GM18502 (cell line): ENCODE measurements at regions not wholly inside any gene's neighbourhood (a gene's known extent, or its start where the extent isn't known, plus 50 kb on each side); places are given as distances from the start of the nearest gene placed in this dataset.

Experiments used
- ATAC-seq: cut with Tn5 transposase; IDR thresholded peaks from one replicate; pipeline ENCODE4 v1.9.1; 2021; ENCODE audit warnings: mild to moderate bottlenecking; ENCODE audit not compliant: unreplicated experiment, poor library complexity

DNA sequence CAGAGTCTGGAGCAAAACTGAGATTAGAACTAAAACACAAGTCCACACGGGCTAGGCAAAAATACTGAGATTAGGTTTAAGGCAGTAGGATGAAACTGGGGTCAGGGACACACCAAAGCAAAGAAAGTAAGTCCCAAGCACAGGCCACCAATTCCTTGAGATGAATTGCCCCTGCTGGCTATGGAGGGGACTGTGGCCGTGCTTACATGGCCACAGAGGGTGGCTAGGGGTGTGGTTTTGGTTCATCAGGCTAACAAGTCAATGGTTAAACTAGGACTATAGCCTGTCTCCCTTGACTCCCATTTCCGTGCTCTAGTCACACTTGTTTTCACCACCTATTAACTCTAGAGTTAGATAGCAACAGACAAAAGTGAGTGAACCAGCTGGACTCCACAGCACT, 394.8 kb downstream of the PBX1 start:
- ATAC-seq: no peak

DNA sequence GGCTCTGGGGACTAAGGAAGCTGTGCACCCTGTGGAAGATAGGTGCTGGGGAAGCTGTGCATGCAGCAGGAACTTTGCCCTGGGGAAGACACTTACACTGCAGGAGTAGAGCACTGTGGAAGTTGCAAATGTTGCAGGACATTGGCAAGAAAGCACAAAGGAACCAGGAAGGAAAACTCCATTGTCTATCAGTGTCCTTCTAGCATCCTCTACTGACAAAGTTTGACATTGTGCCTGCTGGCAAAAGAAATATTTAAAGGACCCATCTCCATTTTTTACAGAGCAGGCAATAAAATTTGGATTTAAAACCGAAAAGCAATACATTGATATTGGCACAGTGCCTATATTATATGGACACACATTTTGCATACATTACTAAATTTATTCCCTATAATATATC, 394.1 kb downstream of the PBX1 start:
- ATAC-seq: no peak

DNA sequence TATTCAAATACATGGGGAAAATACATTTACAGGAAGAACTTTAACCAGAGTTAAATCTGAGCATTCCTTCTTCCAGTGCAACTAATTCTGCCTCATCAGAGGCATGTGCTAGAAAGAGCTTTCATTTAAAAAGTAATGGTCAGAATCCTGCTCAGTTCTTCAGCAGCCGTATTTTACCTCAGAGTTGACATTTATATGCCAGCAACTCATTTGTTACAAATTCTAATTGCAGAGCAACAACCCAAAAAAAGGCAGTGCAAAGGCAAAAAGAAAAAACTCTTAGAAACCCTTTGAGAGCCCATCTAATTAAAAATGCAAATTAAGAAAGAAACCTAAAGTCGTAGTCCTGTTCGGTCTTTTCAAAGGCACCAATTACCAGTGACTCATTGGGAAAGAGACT, 392.5 kb downstream of the PBX1 start:
- ATAC-seq: no peak

DNA sequence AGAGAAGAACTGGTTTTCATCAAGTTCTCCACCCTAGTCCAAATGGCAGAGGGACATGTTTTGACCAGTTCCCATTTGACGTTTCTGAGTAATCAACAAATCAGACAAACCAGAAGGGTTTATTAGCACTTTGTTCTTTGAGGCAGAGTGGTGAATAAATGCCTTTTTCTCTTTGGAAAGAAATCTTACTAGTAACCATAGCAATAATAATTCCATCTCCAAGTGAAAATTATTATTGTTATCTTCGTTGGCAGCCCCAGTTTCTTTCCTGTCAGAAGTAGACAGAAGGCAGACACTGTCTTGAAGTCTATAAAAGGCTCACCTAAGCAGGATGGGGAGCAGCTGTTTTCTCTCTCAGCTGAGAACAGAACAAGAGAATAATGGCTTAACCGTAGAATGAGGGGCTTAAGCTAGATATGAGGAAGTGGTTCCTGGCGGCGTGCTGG, 391.6 kb downstream of the PBX1 start:
- no peak for ATAC-seq

DNA sequence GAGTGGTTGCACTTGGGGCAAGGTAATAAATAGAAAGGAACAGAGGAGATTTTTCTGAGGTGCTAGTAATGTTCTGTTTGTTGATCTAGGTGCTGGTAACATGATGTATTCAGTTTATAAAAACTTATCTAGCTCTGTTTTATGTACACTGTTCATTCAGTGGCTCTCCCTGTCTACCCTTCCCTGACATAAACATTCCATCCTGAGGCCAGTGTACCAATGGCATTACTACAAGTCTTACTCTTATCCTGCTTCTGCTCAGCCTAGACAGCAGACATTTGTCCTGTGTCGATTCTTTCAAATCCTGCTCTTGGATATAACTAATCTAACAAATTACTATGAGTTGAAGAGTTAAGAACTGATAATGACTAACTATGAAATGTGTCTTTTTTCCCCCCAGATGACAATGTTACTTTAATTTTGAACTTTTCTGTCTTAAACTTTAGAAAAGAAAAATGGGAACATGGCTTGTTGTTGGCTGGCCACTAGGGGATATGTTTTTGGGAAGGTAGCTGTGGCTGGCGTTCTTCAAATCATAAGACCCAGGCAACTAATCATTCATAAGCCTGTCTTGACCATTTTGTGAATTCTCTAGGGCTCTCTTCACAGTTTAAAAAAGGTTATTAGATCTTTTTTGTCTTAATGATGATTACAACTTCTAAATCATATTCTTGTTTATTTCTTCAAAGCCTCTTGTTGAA, 390.9 kb downstream of the PBX1 start:
- no peak for ATAC-seq

DNA sequence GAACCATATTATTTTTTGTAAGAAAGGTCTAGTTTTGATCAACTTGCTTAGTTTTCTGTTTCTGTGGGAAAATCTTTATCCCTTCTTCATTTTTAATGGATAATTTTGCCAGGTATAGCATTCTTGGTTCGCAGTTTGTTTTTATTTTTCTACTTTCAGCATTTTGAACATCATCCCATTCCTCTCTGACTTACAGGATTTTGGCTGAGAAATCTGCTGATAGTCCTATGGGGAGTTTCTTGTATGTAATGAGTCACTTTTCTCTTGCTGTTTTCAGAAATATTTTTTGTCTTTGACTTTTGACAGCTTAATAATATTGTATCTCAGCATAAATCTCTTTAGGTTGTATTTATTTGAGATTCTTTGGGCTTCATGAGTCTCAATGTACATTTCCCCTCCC, 389.1 kb downstream of the PBX1 start:
- no peak for ATAC-seq

DNA sequence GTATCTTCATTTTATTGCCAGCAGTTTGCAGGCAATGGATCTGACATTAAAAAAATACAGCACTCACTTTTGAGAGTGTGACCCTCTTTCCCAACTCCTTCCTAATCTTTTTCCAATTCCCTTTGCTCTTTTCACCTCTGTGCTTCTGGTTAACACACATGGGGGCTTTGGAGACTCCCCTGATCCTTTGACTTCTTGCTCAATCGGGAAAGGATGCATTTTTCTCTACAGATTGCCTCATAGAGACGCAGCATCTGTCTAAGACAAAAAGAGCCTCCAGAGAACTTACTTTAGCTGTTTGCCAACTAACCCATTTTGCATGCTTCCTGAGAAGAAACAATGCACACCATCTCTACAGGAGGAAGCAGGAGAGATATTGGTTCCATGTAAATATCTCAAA, 378.3 kb downstream of the PBX1 start:
- no peak for ATAC-seq

DNA sequence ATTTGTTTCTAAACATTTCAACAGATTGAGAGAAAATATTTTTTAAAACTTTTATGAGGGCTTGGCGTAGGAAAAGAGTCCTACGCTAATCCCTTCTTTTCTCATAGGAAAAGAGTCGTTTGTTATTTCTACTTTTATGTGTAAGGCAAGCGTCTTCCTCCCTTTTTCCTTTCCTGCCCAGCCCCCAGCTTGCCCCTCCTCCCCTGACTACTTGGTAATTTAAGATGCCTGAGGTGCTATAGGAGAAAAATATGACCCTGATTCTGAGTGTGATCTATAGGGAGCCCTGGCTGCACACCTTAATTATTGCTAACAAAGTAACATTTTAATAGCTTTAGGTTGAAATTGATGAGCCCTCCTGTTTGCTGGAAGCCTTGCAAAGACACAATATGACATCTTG, 373.6 kb downstream of the PBX1 start:
- ATAC-seq: no peak

DNA sequence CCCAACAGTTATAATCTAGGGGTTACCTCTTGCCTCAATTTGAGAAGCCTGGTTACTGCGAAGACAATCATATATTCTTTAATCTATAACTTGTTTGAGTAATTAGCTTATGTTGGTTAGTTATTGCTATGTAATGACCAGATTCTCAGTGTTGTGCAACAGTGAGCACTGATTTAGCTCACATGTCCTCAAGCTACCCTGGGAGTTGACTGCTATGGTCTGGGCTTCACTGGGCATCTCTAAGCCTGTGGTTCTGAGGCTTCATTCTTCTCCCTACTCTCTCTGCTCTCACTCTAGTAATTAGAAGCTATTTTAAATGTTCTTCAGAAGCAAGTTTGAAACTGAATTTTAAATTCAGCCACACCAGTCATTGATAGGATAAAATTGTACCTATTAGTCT, 371.8 kb downstream of the PBX1 start:
- no peak for ATAC-seq

DNA sequence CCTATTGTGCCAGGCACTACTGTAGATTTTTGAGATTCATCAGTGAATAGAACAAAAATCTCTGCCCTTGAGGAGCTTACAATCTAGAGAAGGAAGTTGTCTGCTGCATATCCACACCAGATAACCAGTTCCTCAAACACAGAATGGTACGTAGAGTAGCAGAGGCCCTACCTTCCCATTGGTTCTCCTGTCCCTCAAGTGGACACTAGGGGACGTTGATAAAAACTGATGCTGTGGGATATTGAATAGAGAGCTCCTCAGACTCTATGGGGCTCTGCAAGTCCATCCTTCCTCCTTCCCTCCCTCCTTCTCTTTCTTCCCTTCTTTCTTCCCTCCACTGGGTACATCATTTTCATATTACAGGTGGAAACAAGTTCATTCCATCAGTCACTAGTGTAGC, 371.3 kb downstream of the PBX1 start:
- ATAC-seq: no peak

DNA sequence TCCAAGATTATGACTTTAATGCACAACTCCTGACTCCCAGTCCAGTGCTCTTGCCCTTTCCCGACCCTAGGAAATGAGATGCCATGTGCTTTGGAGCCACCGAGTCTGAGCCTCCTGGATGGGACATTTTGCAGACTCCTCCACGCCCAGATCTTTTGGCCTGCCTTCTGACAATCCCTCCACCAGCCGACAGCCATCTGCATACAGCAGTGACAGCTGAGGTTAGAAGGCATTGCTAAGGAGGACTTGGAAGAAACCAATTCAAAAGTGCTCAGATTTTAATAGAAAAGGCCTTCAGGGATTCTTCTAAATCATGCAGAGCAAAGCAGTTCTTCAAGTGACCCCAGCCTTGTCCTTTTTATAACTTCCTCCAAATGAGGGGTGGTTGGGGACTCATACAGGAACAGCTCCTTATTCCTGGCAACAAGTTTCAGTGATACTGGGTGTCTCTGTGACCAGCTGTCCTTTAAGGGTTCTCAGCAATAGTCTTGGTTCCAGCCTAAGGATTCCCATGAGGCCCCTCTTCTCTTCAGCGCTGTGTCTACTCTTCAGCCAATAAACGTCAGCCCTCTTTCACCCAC, 369.3 kb downstream of the PBX1 start:
- no peak for ATAC-seq

DNA sequence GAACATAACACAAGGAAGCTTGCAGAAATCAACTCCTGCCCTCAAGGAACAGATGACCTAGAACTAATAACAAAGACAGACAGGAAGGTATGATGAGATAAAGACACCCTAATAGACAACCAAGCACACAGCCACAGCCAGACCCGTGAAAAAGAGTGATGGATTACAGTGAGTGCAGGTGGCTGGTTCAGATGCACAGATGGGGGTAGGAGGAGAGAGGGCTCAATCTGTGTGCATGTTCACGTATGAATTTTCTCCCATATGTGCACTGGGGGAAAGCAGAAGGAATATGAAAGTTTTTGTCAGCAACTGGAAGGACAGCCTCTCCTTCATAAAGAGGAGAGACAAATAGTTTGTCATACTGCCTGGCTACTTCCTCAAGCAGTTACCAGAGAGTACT, 367.1 kb downstream of the PBX1 start:
- no peak for ATAC-seq

DNA sequence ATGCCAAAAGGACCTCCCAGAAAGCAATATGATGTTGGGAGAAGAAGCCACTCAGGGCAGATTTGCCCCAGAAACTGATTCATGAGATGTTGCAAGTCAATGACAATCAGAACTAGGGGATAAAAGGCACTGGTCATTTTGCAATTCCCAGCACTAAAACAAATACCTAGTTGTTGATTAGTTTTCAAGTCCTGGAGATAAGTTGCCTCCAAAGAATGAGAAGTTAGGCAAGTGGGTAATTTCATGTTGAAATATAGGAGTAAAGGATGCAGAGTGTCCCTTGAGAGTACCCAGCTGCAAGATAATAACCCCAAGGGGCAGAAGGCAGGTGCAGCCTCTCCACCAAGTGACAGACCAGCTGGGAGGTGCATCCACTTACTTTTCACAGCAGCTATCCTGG, 363.6 kb downstream of the PBX1 start:
- ATAC-seq: no peak

DNA sequence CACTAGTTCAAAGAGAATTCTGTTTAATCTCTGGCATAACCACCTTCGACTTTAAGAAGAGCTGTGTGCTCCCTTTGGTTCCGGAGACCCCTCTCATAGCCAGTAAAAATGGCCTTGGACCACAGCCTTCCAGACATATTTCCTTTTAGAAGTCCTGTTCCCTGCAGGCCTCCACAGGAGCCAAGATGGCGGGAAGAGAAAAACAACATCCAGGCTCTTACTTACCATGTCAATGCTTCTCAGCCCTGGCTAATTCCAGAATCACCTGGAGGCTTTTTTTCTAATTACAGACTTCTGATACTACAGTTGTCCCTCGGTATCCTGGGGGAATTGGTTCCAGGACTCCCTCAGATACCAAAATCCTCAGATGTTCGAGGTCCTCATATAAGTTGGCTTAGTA, 362.5 kb downstream of the PBX1 start:
- no peak for ATAC-seq

DNA sequence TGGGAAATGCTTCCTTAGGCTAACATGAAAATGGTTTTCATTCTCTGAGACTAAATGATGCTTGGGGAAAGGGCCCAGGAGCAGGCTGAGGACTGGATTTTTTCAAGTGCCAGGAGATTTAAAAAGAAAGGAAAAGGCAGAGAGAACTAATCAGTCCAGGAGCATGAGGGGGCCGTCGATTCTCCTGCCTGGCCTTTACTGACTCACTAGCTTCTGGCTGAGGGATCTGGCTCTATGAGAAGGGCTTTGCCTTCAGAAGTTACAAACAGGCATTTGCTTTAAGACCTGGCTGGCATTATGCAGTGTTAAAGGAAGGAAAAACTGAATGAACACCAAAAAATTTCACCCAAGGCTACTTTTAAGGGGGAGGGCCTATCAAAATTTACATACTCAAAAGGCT, 359.2 kb downstream of the PBX1 start:
- no peak for ATAC-seq

DNA sequence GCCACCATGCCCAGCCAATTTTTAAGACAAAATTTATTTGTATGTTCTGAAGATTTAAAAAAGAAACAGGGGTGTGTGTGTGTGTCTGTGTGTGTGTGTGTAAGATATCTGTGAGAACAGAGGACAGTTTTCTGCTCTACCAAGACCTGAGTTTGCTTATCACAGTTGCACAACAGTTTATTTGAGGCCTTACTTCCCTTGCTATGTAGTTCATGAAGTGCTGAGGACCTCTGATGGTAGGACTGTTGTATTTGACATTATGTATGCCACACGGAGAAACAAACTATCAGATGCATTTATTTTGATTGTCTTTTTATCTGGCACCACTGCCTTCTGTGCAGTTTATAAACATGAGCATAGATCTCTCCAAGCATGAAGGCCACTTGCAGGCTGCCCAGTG, 355.2 kb downstream of the PBX1 start:
- no peak for ATAC-seq

DNA sequence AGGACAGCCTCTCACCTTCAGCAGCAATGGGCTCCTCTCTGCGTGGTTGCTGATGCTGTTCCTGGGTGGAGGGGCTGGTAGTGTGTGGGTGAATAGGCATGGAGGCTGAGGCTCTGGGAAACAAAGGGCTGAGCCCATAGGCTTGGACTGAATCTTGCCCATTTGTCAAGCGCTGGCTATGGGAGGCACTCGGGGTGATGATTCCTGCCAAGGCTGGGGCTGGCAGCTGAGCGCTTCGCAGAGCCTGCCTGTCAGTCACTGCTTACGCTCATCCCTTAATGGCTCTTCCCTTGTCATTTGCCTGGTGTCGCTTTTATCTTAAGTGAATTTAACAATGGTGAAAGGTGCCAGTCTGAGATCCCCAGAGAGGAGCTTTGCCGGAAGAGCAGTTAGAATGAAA, 353.3 kb downstream of the PBX1 start:
- no peak for ATAC-seq

DNA sequence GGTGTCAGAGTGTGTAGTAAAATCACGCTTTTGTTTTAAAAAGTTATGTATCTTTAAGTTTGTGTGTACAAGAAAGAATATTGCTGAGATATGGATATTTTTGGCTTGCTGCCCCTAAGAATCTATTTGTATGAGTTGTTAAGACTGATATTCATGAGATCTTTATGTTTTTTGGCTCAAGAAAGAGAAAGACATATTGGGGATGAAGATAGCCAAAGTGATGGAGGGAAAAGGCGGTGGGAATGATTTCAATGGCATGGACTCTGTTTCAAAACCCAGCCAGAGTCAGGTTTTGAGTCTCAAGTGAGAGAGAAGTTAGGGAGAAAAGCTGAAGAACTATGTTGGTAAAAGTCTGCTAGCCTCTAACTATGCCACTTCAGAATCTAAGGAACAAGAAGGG, 351.7 kb downstream of the PBX1 start:
- ATAC-seq: no peak

DNA sequence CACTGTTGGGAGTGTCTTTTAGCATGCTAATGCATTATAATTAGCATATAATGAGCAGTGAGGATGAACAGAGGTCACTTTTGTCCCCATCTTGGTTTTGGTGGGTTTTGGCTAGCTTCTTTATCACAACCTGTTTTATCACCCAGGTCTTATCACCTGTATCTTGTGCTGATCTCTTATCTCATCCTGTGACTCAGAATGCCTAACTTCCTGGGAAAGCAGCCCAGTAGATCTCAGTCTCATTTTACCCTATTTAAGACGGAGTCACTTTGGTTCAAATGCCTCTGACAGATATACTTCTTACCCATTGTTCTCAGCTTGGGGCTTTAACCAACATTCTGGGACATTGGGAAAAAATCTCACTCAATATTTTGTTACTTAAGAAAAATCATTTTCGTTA, 348.7 kb downstream of the PBX1 start:
- no peak for ATAC-seq

DNA sequence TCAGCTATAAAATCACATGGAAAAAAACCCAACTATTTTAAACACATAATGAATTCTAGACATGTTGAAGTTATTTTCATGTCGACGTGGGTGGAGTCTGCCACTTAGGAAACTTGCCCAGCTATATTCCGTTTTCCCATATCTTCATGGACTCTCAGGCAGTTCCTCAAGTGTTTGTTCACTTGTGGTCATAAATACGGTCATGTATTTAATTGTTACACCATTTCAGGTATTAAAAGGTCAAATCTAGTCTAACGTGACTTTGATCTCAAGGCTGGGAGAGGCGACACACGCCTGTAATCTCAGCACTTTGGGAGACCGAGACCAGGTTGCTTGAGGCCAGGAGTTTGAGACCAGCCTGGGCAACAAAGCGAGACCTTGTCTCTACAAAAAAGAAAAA, 346.9 kb downstream of the PBX1 start:
- no peak for ATAC-seq

DNA sequence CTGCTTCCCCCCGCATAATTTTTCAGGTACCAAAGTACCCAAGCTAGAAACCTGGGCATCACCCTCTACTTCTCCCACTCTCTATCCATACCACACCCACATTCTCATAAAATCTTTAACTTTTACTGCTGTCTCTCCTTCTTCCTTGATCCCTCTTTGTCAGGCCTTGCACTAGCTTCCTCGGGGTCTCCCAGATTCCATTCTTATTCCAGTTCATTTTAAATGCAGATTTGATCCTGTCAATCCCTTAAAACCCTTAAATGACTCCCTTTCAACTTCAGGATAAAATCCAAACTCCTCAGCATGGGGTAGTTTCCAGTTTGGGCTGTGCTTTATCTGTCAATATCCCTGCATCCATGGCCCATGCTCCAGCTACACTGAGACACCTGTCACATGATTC, 343.5 kb downstream of the PBX1 start:
- no peak for ATAC-seq
